Stimulated activated memory B cell treated with anti-CD40 and anti-IgM and Interleukin-4, amounts not matched to agents 10 μg/mL and 1 μg/mL and 100 μg/mL, for 72 hours (primary cell): ENCODE measurements at regions not wholly inside any gene's neighbourhood (a gene's known extent, or its start where the extent isn't known, plus 50 kb on each side); places are given as distances from the start of the nearest gene placed in this dataset.

Source experiments
- ATAC-seq: fragments of 150-1000 bp; cut with Tn5 transposase; 2 replicates; pipeline ENCODE4 v1.10.0; 2021
- H3K27ac Mint-ChIP-seq: one replicate; pipeline ENCODE4 v1.8.0; 2022; ENCODE audit warnings: mild to moderate bottlenecking, mixed read lengths
- H3K27me3 Mint-ChIP-seq: one replicate; pipeline ENCODE4 v1.8.0; 2022; ENCODE audit warnings: mixed read lengths
- H3K36me3 Mint-ChIP-seq: one replicate; pipeline ENCODE4 v1.8.0; 2022; ENCODE audit warnings: mixed read lengths
- H3K4me1 Mint-ChIP-seq: one replicate; pipeline ENCODE4 v1.8.0; 2022; ENCODE audit warnings: mixed read lengths
- H3K4me3 Mint-ChIP-seq: one replicate; pipeline ENCODE4 v1.8.0; 2022; ENCODE audit warnings: mild to moderate bottlenecking, moderate library complexity, mixed read lengths
- H3K9me3 Mint-ChIP-seq: one replicate; pipeline ENCODE4 v1.8.0; 2022; ENCODE audit warnings: mixed read lengths

DNA sequence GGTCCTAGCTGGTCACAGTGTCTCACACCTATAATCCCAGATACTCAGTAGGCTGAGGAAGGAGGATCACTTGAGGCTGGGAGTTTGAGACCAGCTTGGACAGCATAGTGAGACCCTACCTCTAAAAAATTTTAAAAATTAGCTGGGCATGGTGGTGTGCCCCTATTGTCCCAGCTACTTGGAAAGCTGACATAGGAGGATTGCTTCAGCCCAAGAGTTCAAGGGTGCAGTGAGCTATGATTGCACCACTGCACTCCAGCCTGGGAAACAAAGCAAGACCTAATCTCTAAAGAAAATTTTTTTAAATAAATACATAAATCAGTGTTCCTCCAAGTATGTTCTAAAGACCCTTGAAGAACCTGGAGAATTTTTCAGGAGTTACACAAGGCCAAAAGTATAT is 50.6 kb upstream of the GNAO1 start:
- Mint-ChIP-seq H3K27ac (no peak overlapping the region), H3K27me3 (peaks cover 19% of the 10 kb centered on the region), H3K4me1 (peaks cover 5% of the 10 kb centered on the region), H3K9me3 (no peaks in the 10 kb centered on the region), H3K4me3 (no peak overlapping the region), H3K36me3 (no peaks in the 10 kb centered on the region)
- ATAC-seq = no peak

DNA sequence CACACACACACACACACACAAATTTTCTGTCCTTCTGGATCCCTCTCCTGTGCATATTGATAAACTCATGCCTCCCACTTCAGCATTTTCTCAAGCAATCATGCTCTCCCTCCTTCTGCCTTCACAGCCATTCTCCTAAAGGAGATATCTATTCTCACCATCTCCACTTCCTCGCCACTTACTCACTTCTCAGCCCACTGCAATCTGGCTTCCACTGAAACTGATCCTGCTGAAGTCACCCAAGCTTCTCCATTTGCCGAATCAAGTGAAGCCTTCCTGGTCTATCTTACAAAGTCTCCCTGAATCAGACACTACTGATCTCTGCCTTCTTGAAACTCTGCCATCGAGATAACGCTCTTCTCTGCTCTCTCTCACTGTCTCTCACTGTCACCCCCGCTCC is 54.0 kb upstream of the GNAO1 start:
- H3K9me3 Mint-ChIP-seq = no peaks in the 10 kb centered on the region
- H3K27me3 Mint-ChIP-seq = no peaks in the 10 kb centered on the region
- no peaks in the 10 kb centered on the region for H3K36me3 Mint-ChIP-seq
- H3K27ac Mint-ChIP-seq = no peak overlapping the region
- peaks cover under 1% of the 10 kb centered on the region for H3K4me1 Mint-ChIP-seq
- ATAC-seq = no peak
- H3K4me3 Mint-ChIP-seq = no peak overlapping the region

DNA sequence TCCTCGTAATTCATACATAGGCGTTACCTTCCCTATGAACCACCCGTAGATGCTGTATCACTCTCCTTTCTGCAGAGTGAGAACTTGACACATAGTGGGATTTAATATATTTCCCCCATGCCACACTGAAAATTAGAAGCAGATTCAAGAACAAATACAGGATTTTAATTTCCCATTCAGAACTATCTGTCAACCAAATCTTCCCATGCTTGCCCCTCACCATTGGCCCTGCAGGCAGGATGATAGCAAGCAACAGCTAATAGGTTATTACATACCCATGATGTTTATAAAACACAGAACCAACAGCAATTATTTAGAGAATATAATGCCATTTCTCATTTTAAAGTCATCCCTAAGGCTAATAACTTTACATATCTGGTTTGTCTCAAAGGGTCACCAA is 55.0 kb upstream of the GNAO1 start:
- H3K4me3 Mint-ChIP-seq = no peak overlapping the region
- H3K9me3 Mint-ChIP-seq = no peaks in the 10 kb centered on the region
- ATAC-seq = no peak
- H3K4me1 Mint-ChIP-seq = no peaks in the 10 kb centered on the region
- no peak overlapping the region for H3K27ac Mint-ChIP-seq
- H3K36me3 Mint-ChIP-seq = no peaks in the 10 kb centered on the region
- H3K27me3 Mint-ChIP-seq = peaks cover 6% of the 10 kb centered on the region

- Mint-ChIP-seq H3K36me3 (no peaks in the 10 kb centered on the region), H3K9me3 (no peaks in the 10 kb centered on the region), H3K27me3 (peaks cover 20% of the 10 kb centered on the region), H3K4me3 (no peak overlapping the region), H3K27ac (no peak overlapping the region), H3K4me1 (no peaks in the 10 kb centered on the region)
- ATAC-seq = no peak
Measured at GRCh38 chr16:56134790-56135189, 56.5 kb upstream of the GNAO1 start.

DNA sequence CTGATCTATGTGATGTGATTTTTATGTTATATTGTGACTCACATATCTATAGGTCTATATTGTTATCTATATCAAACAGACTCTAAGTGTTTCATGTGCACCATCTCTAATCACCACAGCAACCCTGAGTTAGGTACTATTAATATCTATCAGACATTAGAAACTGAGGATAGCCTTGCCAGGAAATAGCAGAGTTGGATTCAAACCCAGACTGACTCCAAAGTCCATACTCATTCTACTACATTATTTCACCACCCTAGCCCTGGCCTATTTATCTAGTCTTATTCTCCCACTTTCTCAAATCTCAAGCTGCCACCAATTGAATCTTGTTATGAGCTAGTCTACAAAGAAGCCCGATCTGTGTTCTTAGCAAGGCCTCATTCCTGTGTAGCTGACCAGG is 65.4 kb upstream of the GNAO1 start:
- Mint-ChIP-seq H3K9me3 (no peaks in the 10 kb centered on the region), H3K27me3 (peaks cover 50% of the 10 kb centered on the region), H3K4me1 (peaks cover 16% of the 10 kb centered on the region), H3K36me3 (peaks cover 7% of the 10 kb centered on the region), H3K27ac (no peak overlapping the region), H3K4me3 (no peak overlapping the region)
- ATAC-seq = no peak

- H3K27ac Mint-ChIP-seq = no peak overlapping the region
- H3K9me3 Mint-ChIP-seq = peaks cover 2% of the 10 kb centered on the region
- no peak for ATAC-seq
- H3K4me1 Mint-ChIP-seq = peaks cover 34% of the 10 kb centered on the region
- H3K4me3 Mint-ChIP-seq = no peak overlapping the region
- H3K27me3 Mint-ChIP-seq = peaks cover 22% of the 10 kb centered on the region
- H3K36me3 Mint-ChIP-seq = peaks cover 2% of the 10 kb centered on the region
Measured at GRCh38 chr16:56122251-56122650, 69.0 kb upstream of the GNAO1 start.

DNA sequence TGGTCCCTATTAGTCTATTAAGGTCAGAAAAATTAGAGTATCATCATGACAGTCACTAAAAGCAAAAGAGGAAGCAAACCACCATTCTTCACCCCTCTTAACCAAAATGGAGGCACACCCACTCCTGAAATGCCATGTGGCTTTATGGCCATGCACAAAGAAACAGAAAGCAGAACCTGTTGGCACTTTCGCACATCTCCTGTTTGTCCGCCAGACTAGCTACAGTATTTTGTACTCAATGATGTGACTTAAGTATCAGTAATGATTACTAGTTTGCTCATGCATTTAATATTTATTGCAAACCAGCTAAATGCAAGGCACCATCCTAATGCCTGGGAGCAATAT is 70.2 kb upstream of the GNAO1 start:
- ATAC-seq = peak; percentile 90
- peaks cover 2% of the 10 kb centered on the region for H3K9me3 Mint-ChIP-seq
- peak overlapping the region; percentile 17 for H3K27ac Mint-ChIP-seq
- H3K36me3 Mint-ChIP-seq = no peaks in the 10 kb centered on the region
- H3K4me1 Mint-ChIP-seq = peaks cover 34% of the 10 kb centered on the region
- no peak overlapping the region for H3K4me3 Mint-ChIP-seq
- peaks cover 11% of the 10 kb centered on the region for H3K27me3 Mint-ChIP-seq

- no peak for ATAC-seq
Measured at GRCh38 chr16:56120447-56121155, 70.7 kb upstream of the GNAO1 start.

GRCh38 chr16:56119133-56119532 is 72.2 kb upstream of the GNAO1 start:
- H3K9me3 Mint-ChIP-seq = peaks cover 2% of the 10 kb centered on the region
- peak; percentile 81 for ATAC-seq
- H3K36me3 Mint-ChIP-seq = no peaks in the 10 kb centered on the region
- no peak overlapping the region for H3K4me3 Mint-ChIP-seq
- peak overlapping the region; percentile 17 for H3K27ac Mint-ChIP-seq
- H3K4me1 Mint-ChIP-seq = peaks cover 26% of the 10 kb centered on the region
- H3K27me3 Mint-ChIP-seq = no peaks in the 10 kb centered on the region

More at GRCh38 chr16:56120447-56121155, 70.7 kb upstream of the GNAO1 start:
- Mint-ChIP-seq H3K27ac (peak overlapping the region; percentile 17), H3K27me3 (peaks cover 11% of the 10 kb centered on the region), H3K9me3 (peaks cover 2% of the 10 kb centered on the region), H3K4me1 (peaks cover 34% of the 10 kb centered on the region), H3K4me3 (no peak overlapping the region), H3K36me3 (no peaks in the 10 kb centered on the region)

DNA sequence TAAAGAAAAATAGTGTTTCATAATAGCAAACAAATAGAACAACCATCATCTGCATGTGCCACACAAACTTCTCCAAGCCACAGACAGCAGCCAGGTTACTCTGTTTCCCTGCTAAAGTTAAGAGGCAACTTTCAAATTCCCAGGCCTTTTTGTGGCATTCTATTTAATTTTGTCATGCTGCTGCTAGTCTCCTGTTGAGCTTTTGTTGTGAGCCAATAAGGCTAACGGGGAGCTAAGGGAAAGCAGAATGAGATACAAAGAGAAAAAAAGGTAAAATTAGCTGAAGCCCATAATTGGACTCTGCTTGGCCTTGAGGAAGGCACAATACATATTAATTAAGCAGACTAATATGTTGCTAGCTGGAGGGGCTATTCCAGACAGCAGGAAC is 74.7 kb upstream of the GNAO1 start:
- H3K4me1 Mint-ChIP-seq = peaks cover 25% of the 10 kb centered on the region
- H3K27me3 Mint-ChIP-seq = no peaks in the 10 kb centered on the region
- no peak overlapping the region for H3K4me3 Mint-ChIP-seq
- H3K27ac Mint-ChIP-seq = no peak overlapping the region
- no peaks in the 10 kb centered on the region for H3K36me3 Mint-ChIP-seq
- peaks cover 2% of the 10 kb centered on the region for H3K9me3 Mint-ChIP-seq
- ATAC-seq = no peak

- ATAC-seq = no peak
- Mint-ChIP-seq H3K27ac (no peak overlapping the region), H3K27me3 (no peaks in the 10 kb centered on the region), H3K4me3 (no peak overlapping the region), H3K9me3 (peaks cover 2% of the 10 kb centered on the region), H3K4me1 (peaks cover 19% of the 10 kb centered on the region), H3K36me3 (no peaks in the 10 kb centered on the region)
Measured at GRCh38 chr16:56115817-56116576, 75.3 kb upstream of the GNAO1 start.

DNA sequence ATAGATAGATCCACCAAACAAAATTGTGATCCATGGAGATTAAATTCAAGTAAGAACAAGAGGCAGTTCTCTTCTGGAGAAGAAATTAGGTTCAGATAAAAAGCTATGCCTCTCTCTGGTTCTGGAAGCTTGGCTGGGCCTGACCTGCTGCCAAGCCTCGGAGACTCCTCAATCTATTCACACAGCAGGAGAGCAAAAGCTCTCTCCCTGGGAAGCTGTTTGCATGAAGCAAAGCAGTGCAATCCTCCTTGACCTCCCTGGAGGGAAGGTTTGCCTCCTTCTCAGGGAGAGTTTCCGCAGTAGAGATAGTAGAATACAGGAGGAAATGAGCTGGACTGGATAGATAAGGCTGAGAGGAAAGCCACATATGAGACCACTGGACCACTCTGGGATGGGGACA is 78.1 kb upstream of the GNAO1 start:
- no peaks in the 10 kb centered on the region for H3K27me3 Mint-ChIP-seq
- no peak overlapping the region for H3K4me3 Mint-ChIP-seq
- H3K27ac Mint-ChIP-seq = no peak overlapping the region
- ATAC-seq = no peak
- no peaks in the 10 kb centered on the region for H3K9me3 Mint-ChIP-seq
- H3K4me1 Mint-ChIP-seq = no peaks in the 10 kb centered on the region
- no peaks in the 10 kb centered on the region for H3K36me3 Mint-ChIP-seq

GRCh38 chr16:56111100-56111499 is 80.2 kb upstream of the GNAO1 start:
- H3K9me3 Mint-ChIP-seq = no peaks in the 10 kb centered on the region
- H3K4me1 Mint-ChIP-seq = no peaks in the 10 kb centered on the region
- H3K27me3 Mint-ChIP-seq = no peaks in the 10 kb centered on the region
- H3K36me3 Mint-ChIP-seq = no peaks in the 10 kb centered on the region
- no peak overlapping the region for H3K27ac Mint-ChIP-seq
- H3K4me3 Mint-ChIP-seq = no peak overlapping the region
- no peak for ATAC-seq

GRCh38 chr16:56109994-56110393 is 81.3 kb upstream of the GNAO1 start:
- H3K27ac Mint-ChIP-seq = no peak overlapping the region

GRCh38 chr16:56109205-56109604 is 82.1 kb upstream of the GNAO1 start:
- no peaks in the 10 kb centered on the region for H3K27me3 Mint-ChIP-seq
- H3K9me3 Mint-ChIP-seq = no peaks in the 10 kb centered on the region
- H3K4me1 Mint-ChIP-seq = no peaks in the 10 kb centered on the region
- no peak for ATAC-seq
- H3K27ac Mint-ChIP-seq = no peak overlapping the region
- no peaks in the 10 kb centered on the region for H3K36me3 Mint-ChIP-seq
- no peak overlapping the region for H3K4me3 Mint-ChIP-seq

More at GRCh38 chr16:56109994-56110393, 81.3 kb upstream of the GNAO1 start:
- Mint-ChIP-seq H3K27me3 (no peaks in the 10 kb centered on the region), H3K36me3 (no peaks in the 10 kb centered on the region), H3K4me1 (no peaks in the 10 kb centered on the region), H3K4me3 (no peak overlapping the region), H3K9me3 (no peaks in the 10 kb centered on the region)
- no peak for ATAC-seq

GRCh38 chr16:56108724-56109123 is 82.6 kb upstream of the GNAO1 start:
- no peaks in the 10 kb centered on the region for H3K9me3 Mint-ChIP-seq
- H3K4me1 Mint-ChIP-seq = no peaks in the 10 kb centered on the region
- no peaks in the 10 kb centered on the region for H3K27me3 Mint-ChIP-seq
- no peak for ATAC-seq
- H3K4me3 Mint-ChIP-seq = no peak overlapping the region
- H3K27ac Mint-ChIP-seq = no peak overlapping the region
- H3K36me3 Mint-ChIP-seq = no peaks in the 10 kb centered on the region
